WTC11 (cell line): ENCODE measurements at regions not wholly inside any gene's neighbourhood (a gene's known extent, or its start where the extent isn't known, plus 50 kb on each side); places are given as distances from the start of the nearest gene placed in this dataset.

Experiments
- CBFB ChIP-seq: sonication (generic); formaldehyde crosslinking; IDR thresholded peaks from 2 replicates; pipeline ENCODE4 v1.8.1; 2022; ENCODE audit warnings: mild to moderate bottlenecking, low read depth, missing genetic modification reagents
- CTCF ChIP-seq: fragments of 200-600 bp; IDR thresholded peaks from 2 replicates; pipeline ENCODE4 v1.8.0; 2022; ENCODE audit warnings: antibody characterized with exemption
- IRF2 ChIP-seq: sonication (generic); formaldehyde crosslinking; IDR thresholded peaks from 2 replicates; pipeline ENCODE4 v1.8.0; 2022; ENCODE audit warnings: low read depth, missing genetic modification reagents, borderline replicate concordance
- RELA ChIP-seq: sonication (generic); formaldehyde crosslinking; IDR thresholded peaks from 2 replicates; pipeline ENCODE4 v1.8.1; 2022; ENCODE audit warnings: missing genetic modification reagents, mild to moderate bottlenecking, borderline replicate concordance
- SP1 ChIP-seq: sonication (generic); formaldehyde crosslinking; conservative IDR thresholded peaks from 2 replicates; pipeline ENCODE4 v1.8.1; 2022; ENCODE audit warnings: missing genetic modification reagents

- no peak for TF ChIP-seq CTCF
- TF ChIP-seq RELA (CRISPR knock-in tag) = no peak
- no peak for TF ChIP-seq SP1 (CRISPR knock-in tag)
- TF ChIP-seq CBFB (CRISPR knock-in tag) = no peak
- no peak for TF ChIP-seq IRF2
These were observed 1250.4 kb downstream of the PCDH18 start for GRCh38 chr4:136281889-136282288.
